HS-27A (cell line): ENCODE measurements at regions not wholly inside any gene's neighbourhood (a gene's known extent, or its start where the extent isn't known, plus 50 kb on each side); places are given as distances from the start of the nearest gene placed in this dataset.
"Not testable (repeated sequence)": the region's sequence is repeated elsewhere in the genome, so short reads cannot be mapped to it uniquely, and the experiment has no call there.

Experiments used
- DNase-seq: peaks from one replicate; pipeline ENCODE4 v3.0.0-alpha.2; 2012; ENCODE audit warnings: low read depth, missing footprints

DNA sequence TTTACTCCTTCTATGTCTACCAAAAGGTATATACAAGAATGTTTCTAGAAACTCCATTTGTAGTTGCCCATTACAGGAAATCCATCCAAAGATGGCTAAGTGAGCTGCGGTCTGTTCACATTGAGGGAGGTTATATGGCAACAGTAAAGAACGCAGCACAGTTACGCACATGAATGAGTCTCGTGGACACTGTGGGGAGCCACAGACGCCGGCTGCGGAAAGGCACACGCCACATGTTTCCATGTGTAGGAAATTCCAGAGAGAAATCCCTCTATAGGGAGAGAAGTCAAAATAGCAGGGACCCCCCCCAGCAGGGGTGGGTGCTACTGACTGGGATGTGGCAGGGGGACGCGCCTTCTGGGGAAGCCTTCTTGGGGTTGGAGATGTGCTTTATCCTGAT is 139.0 kb upstream of the NCOR2 start:
- DNase-seq = no peak

DNA sequence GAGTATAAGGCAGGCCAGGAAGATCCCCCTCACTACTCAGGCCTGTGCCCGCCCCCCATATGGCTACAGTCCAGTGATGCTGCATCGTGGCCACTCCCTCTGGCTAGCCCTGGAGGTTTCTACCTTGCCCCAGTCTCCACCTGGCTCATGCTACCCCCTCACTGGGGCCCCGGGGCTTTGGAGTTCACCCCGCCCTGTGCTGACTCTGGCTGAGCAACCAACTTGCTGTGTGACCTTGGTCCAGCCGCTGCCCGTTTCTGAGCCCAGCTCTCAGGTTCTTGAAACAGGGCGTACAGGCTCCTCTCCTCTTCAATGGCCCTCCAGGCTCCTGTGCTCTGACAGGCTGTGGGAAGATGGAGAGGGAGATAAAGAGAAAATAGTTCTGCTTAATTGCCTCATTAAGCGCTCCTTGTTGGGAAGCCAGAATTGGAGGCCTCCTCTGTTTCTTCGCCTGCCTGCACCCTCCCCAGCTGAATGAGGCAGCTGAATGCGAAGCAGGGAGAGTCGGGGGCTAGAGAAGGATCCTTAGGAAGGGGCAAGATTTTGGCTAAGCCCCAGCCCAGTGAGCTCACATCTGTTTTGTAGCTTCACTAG is 138.2 kb upstream of the NCOR2 start:
- DNase-seq = no peak

DNA sequence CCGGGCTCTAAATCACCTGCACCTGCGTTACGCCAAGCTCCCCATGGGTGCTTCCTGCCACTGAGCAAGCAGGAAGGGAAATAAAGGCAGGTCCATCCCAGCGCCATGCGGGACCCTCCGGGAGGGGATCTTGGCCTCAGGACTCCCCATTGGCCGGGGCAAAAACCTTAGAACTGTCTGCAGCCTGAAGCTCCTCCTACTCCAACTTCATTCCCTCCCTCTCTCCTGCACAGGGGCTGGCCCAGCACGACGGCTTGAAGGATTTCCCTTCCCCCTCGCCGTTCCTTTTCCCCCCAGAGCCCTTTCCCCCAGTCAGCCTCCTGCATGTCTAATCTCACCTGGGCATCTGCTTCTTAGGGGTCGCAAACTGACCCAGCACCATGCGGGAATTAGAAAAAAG is 137.2 kb upstream of the NCOR2 start:
- no peak for DNase-seq

DNA sequence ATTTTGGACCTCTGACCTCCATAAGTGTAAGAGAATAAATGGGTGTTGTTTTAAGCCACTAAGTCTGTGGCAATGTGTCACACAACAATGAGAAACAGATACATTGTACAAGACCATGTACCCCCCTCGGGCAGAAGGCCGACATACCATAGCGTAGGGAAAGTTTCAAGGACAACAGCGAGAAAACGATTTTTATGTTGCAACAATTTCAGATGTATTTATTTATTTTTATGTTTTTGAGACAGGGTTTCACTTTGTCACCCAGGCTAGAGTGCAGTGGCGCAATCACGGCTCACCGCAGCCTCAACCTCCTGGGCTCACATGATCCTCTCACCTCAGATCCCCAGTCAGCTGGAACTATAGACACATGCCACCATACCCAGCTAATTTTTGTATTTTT is 136.4 kb upstream of the NCOR2 start:
- DNase-seq = no peak

DNA sequence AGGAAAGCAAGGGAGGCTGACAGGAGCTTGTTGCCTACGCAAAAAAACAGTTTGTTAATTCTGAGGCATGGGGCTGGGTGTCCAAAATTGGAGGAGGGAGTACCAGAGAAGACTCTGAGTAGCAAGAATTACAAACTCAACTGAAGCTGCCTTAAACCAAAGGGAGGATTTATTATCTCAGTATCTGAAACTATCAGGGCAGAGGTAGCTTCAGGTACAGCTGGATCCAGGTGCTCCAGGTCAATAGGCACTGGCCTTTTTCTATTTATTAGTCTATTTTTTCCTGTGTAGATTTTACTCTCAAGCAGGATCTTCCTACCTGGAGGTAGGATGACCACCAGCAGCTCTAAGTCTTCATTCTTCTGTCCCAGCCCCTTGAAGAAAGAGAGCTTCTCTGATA is 135.3 kb upstream of the NCOR2 start:
- DNase-seq = no peak

DNA sequence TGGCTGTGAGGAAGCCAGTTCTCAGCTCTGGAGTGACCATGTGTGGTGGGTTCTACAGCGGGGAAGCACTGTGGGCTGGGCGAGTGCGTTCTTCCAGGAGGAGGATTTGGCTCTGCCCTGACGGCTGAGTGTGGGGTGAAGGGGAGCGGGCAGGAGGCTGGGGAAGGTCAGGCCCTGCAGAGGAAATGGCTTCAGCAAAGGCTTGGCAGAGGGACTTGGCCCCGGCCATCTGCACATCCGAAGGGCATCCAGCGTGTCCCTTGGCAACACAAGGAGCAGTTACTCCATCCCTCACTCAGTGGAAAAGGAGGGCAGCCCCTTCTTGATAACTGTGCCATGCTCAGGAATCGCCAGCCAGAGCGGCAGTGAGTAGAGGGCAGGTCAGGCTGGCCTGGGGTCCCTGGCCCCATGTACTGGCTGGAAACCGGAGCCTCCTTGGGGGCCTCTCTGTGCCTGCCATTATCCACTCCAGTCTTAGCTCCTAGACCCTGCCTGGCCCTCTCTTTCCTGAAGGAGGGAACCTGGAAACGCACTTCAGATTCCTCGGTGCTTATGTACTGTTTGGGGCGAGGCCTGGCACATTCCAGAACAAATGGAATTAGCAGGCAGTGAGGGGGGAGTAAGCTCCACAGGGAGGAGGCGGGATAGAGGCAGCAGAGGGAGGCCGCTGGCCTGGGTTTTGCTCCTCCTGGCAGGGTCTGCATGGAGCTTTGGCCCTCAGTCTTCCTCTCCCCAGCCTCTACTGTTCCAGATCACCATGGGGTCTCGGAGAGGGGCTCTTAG is 133.6 kb upstream of the NCOR2 start:
- no peak for DNase-seq

DNA sequence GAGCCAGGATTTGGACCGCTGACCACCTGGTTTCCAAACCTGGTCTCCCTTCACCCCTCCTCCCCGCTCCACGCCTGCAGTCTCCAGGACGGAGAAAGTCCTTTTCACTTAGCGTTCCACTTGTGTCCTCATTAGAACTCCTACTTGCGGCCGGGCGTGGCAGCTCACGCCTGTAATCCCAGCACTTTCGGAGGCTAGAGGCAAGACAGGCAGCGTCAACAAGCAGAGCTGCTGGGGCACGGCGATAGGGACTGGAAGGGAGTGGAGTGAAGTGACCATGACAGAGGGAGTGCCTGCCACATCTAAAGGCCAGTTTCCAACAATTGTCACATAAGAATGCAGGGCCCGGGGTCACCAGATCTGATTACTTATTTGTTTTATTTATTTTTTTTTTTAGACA is 132.5 kb upstream of the NCOR2 start:
- no peak for DNase-seq

DNA sequence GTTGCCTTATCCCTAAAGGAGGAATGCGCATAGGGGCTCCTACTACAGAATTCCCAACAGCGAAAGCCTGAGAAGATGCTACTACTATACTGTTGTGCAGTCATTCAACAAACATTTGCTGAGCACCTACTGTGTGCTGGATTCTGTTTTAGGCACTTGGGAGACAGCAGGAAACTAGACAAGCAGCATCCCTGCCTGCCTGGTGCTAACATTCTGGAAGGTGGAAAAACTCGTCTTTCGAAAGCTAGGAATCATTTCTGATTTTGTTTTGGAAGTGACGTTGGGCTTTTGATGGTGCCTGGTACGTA is 131.5 kb upstream of the NCOR2 start:
- DNase-seq = no peak

DNA sequence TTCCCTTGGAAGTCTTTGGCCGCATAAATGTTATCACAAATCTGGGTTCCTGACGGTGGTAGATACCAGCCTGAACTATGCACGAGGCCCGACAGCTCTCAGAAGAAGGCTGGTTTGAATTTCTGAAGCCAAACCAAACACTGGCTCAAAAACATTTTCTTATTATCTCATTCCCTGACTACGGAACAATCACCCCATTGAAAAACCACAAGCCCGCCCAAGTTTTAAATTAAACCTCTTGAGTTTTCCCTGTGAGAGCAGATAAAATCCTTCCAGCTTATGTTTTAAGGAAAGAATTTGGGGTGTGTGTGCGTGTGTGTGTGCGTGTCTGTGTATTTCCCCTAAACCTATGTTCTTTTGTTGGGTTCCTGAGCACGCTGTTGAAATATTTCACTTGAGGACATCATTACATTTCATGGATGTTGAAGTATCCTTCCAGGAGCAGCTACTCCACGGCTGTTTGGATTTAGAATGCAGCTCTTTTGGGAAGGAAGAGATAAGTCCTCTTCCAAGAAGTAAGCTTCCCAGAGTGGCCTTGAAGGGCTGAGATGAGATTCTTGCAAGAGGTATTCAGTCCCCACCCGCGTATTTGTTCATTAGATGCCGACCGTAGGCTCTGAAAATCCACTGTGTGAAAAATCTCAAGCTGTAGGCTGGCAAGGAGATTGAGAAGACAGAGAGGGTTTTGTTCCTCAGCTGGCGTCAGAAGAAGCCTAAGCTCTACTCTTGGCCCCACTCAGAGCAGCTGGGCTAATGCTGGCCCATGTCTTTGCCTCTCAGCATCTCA is 131.0 kb upstream of the NCOR2 start:
- no peak for DNase-seq

DNA sequence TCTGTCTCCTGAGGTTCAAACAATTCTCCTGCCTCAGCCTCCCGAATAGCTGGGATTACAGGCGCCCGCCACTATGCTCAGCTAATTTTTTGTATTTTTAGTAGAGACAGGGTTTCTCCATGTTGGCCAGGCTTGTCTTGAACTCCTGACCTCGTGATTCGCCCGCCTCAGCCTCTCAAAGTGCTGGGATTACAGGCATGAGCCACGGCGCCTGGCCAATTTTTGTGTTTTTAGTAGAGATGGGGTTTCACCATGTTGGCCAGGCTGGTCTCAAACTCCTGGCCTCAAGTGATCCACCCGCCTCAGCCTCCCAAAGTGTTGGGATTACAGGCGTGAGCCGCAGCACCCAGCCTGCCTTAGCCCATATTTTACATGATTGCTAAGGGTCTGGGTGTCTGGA is 130.3 kb upstream of the NCOR2 start:
- DNase-seq = not testable (repeated sequence)

DNA sequence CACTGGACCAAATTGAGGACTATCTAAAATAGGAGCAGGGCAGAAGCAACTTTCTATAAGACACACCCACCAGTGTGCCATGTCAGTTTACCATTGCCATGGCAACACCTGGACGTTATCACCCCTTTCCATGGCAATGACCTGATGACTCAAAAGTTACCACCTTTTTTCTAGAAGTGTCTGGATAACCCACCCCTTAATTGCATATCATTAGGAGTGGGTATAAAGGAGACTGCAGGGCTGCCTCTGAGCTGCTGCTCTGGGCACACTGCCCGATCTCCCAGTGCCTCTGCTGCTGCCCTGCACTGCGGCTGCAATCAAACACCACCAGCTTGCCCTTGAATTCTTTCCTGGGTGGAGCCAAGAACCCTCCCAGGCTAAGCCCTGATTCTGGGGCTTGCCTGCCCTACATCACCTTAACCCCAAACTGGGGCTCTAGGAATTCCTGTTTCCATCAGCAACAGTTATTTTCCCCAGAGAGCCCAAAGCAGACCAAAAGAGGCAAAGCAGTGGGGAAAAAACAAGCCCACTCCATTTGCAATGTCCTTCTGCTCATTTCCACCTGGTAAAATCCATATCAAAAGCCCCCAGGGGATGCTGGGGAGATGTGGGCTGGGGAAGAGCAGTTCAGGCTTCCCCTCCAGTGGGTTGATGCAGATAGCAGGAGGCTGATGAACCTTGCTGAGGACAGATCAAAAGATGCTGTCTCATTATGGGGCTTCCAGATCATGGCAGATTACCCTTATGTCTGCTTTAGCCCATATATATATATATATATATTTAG is 129.5 kb upstream of the NCOR2 start:
- no peak for DNase-seq

DNA sequence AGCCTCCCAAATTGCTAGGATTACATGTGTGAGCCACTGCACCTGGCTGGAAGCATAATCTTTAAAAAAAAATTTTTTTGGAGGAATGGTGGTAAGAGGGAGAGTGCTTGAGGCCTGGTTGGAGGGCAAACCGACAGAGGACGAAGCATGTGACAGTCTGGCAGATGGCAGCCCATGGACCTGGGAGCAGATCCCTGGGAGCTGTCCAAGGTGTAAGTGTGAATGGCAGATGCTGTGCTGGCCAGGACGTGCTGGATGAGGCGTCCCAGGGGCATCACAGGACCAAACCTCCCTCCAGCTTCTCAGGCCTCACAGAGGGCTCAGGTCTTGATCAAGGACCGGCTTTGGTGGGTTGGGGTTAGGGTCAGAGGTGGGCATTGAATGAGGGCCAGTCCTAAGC is 128.4 kb upstream of the NCOR2 start:
- DNase-seq = no peak

DNA sequence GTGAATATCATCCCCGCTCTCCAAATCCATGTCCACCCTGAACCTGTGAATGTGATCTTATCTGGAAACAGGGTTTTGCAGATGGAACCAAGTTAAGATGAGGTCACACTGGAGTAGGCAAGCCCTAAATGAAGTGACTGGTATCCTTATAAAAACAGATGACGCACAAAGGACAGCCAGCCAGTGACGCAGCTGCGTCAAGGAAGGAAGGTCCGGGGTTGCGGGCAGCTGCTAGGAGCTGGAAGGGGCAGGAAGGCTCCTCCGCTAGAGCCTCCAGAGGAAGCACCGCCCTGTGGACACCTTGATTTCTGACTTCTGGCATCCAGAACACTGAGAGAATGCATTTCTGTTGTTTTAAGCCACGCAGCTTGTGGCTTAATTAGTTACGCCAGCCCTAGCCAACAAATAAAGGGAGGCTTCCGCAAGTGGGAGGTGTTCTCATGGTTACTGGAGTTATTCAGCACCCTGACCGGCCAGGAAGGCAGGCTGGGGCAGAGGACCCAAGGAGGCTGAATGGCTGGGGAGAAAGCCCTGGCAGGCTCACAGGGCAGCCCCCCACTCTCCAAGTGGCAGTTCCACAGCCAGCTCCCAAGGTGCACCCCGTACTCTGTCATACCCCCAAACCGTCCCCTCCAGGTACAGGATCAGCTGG is 127.6 kb upstream of the NCOR2 start:
- no peak for DNase-seq

DNA sequence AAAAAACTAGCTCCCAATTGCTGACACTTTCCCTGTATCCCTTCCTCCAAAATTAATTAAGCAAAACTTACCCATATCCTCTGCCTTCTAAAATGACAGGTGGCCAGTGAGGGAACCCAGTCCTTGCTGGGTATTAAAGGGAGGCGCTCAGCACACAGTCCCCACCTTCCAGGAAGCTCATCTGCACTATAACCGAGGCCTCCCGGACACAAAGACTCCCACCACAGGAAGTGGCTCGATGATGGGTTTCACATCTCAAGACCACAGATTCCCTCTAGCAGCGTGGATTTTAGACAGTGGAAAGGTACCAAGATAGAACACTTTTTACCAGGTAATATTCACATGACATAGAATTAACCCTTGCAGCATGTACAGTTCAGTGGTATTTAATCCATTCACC is 126.8 kb upstream of the NCOR2 start:
- no peak for DNase-seq

DNA sequence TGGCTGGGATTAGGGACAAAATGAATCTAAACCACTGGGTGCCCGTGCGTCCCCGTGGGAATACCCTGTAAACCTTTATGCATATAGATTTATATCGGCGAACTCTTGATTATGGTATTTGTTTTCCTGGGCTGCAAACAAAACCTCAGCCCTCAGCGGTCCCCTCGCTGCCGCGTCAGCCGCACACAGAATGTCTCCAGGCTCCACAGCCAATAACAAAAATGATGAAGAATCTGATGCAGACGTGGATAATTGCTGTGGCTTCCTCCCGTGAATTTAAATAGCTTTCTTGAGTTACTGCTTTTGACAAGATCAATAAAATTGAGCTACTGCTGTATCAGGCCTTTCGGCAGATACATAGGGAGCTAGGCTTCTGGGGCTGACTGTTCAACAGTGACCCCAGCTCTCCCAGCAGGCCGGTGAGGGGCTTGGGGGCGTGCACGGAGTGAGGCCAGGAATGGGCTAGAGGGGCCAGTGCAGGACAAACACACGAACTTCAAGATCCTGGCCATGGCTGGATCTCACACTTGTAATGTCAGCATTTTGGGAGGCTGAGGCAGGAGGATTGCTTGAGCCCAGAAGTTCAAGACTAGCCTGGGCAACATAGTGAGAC is 125.8 kb upstream of the NCOR2 start:
- no peak for DNase-seq

DNA sequence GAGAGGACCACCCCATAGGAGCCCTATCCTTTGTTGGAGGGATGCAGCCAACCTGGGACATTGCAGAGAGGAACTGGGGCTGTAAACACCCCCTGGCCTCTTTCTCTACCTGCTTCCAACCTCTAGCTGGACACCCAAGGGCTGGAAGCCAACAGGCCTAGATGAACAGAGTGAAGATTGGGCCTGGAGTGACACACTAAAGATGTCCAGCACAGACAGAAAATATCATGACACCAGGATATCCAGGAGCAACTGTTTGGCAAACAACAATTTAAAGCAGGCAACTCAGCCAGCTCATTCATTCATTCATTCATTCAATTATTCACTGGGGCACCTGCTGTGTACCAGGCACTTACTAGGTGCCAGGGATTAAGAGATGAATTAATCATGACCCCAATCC is 125.0 kb upstream of the NCOR2 start:
- DNase-seq = no peak

DNA sequence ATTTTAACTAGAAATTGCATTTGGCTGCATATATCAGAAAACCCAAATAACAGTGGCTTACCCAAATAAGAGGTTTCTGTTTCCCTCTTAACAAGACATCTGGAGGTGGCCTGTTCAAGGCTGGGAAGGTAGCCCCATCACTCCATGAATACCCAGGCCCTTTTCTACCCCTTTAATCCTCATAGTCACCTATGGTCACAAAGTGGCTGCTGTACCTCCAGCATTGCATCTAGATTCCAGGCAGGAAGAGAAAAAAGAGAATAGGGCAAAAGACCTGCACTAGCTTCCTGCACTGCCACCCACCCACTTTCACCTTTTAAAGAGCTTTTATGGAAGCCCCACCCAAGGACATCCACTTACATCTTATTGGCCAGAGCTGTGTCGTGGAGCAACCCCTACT is 124.0 kb upstream of the NCOR2 start:
- DNase-seq = no peak

DNA sequence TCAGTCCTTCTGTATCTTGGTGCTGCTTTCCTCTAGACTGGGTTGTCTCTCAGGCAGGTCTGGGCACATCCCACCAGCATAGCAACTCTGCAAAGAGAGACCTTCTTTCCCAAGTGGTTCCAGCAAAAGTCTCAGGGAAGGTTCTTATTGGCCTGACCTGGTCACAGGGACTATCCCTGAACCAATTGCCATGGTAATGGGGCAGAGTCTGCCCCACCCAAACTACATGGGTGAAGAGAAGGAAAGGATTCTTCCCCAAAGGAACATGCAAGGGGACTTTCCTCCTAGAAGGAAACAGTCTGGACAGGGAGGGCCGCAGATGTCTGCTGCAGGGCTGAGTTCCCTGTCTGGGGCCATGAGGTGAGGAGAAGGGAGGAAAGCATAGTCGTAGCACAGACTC is 122.2 kb upstream of the NCOR2 start:
- DNase-seq = no peak

DNA sequence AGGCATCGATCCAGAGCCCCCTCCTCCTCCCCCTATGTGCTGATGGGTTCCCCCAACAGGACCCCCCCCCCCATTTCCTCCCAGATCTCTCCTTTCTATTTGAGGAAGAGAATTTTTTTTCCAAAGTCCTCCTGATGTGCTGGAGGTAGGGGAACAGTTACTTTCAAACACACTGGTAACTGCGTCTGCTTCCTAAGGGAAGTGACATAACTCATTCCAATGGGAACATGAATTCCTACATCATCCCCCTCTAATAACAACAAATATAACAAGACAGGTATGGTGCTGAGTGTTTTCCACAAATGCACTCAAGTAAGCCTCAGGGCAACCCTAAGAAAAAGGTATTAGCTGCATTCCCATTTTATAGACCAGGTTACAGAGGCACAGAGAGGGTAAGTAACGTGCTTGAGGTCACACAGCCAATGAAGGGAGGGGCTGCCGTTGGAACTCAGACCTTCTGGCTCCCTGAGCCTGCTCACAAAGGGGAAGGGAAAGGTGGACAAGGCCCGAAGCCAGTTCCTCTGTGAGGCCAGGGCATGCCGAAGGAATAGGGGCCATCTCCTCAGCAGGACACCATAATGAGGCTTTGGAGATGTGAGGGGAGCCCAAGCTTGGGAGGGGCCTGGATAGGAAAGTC is 121.1 kb upstream of the NCOR2 start:
- DNase-seq = no peak

DNA sequence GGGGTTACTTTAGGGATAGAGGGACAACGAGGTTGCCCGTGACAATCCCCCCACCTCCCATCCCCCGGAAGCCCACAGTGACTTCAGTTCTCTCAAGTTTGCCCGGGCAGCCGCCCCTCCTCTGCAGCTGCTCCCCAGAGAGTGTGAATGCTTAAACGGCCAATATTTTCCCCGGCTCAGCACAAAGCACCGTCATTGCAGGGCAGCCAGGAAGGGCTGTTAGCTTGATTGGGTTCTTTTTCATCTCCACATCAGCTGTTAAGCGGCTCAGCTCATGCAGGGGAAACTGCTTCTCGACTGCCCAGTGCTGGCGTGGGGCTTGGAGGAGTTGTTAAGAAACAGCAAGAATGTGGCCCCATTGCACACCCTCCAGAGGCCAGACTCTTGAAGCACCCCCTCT is 120.5 kb upstream of the NCOR2 start:
- DNase-seq = no peak

DNA sequence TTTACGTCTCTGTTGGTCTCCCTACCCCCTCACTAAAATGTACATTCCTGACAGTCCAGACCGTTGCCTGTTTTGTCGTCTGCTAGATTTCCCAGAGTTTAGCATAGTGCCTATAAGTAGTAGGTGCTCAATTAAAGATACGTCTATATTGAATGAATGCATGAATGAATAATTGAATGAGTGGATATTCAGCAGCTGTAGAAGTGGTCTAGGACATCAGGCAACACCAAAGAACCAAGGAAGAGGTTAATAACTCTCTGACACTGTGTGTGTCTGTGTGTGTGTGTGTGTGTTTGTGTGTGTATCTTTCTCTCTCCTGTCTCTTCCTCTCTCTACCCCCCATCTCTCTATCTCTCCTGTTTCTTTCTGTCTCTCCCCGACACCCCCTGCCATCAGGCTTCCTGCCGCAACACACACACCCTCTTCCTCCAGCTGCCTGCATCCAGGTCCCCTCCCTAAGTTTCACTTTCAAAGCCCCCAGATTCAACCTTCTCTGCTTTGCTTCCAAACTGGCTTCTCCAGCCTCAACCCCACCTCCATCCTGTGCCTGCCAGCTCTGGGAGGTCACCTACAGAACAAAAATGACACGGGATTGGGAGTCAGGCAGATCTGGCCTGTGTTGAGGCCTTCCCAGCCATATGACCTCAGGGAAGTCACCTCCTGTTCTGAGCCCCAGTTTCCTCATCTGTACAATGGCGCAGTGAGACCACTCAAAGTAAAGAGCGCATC is 119.9 kb upstream of the NCOR2 start:
- DNase-seq = no peak
